ENCODE measurements at regions not wholly inside any gene's neighbourhood (a gene's known extent, or its start where the extent isn't known, plus 50 kb on each side); places are given as distances from the start of the nearest gene placed in this dataset.

GRCh38 chr11:39363571-39363970 lies 2095.9 kb downstream of the LRRC4C start:
- no peak for TF ChIP-seq EZH2 (IDR thresholded peaks at IDR 0.05; ENCODE audit: insufficient read depth, poor library complexity, severe bottlenecking)
- no peak for TF ChIP-seq EZH2phosphoT487 (IDR thresholded peaks at IDR 0.05; ENCODE audit: insufficient read depth, low read depth)

Measured in GM23248 (cell line).